ENCODE measurements at regions not wholly inside any gene's neighbourhood (a gene's known extent, or its start where the extent isn't known, plus 50 kb on each side); places are given as distances from the start of the nearest gene placed in this dataset.

DNA sequence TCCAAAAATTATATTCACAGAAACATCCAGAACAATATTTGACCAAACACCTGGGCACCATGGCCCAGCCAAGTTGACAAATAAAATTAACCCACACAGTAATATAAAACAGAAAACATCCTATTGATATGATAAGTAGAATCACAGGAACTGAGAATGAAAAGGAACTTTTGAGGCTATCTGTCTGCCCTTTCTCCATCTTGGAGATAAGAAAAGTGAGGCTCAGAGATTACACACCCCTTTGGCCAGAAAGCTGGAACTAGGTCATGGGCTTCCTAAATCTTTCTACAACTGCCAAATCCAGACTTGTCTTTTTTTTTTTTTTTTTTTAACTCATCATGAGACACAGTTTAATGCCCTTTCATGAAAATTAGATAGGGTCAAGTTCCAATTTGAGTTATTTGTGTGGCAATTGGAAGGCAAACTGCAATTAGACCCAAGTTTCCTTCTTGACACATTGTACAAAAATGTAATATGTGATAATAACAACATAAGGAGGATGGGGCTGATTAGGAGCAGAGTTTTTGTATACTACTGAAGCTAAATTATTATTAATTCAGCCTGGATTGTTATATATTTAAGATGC, 137.2 kb downstream of the RPL22L1 start (continued):
- TF ChIP-seq, protein P1, sequence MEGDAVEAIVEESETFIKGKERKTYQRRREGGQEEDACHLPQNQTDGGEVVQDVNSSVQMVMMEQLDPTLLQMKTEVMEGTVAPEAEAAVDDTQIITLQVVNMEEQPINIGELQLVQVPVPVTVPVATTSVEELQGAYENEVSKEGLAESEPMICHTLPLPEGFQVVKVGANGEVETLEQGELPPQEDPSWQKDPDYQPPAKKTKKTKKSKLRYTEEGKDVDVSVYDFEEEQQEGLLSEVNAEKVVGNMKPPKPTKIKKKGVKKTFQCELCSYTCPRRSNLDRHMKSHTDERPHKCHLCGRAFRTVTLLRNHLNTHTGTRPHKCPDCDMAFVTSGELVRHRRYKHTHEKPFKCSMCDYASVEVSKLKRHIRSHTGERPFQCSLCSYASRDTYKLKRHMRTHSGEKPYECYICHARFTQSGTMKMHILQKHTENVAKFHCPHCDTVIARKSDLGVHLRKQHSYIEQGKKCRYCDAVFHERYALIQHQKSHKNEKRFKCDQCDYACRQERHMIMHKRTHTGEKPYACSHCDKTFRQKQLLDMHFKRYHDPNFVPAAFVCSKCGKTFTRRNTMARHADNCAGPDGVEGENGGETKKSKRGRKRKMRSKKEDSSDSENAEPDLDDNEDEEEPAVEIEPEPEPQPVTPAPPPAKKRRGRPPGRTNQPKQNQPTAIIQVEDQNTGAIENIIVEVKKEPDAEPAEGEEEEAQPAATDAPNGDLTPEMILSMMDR (IDR thresholded peaks at IDR 0.05; ENCODE audit: control extremely low read depth in 1 of 3, insufficient read depth in 1 of 3, low read depth in 1 of 3, low read length in 3 of 3): no peak
- no peak for TF ChIP-seq CBX8 (IDR thresholded peaks at IDR 0.05; ENCODE audit: borderline replicate concordance, low read depth, low read length)
- TF ChIP-seq SIN3A (conservative IDR thresholded peaks at IDR 0.05 in 1 of 2, IDR thresholded peaks at IDR 0.05 in 1 of 2; ENCODE audit: low read depth in 1 of 2, low read length in 2 of 2): no peak
- no peak for TF ChIP-seq GTF2F1 (IDR thresholded peaks at IDR 0.05; ENCODE audit: borderline replicate concordance, low read depth, low read length)
- no peak for TF ChIP-seq SP1 (IDR thresholded peaks at IDR 0.05; ENCODE audit: low read depth, low read length)
- no peak for TF ChIP-seq KDM4A (IDR thresholded peaks at IDR 0.05; ENCODE audit: low read depth, low read length, severe bottlenecking)
- TF ChIP-seq CEBPB (IDR thresholded peaks at IDR 0.05; ENCODE audit: low read depth, low read length): no peak
- no peak for TF ChIP-seq MAFK (IDR thresholded peaks at IDR 0.05; ENCODE audit: low read depth, low read length)
